CD4-positive, alpha-beta T cell treated with Interleukin-15 for 4 hours (primary cell): ENCODE measurements at regions not wholly inside any gene's neighbourhood (a gene's known extent, or its start where the extent isn't known, plus 50 kb on each side); places are given as distances from the start of the nearest gene placed in this dataset.
A peak's percentile ranks its signal among the peaks of the same experiment; 100 is the strongest.

ENCODE experiments used
- DNase-seq: peaks from one replicate; pipeline ENCODE4 v3.0.0-alpha.2; 2020; ENCODE audit warnings: low spot score

- DNase-seq: no peak
Observed at GRCh38 chr13:33710924-33711323, 107.0 kb upstream of the RFC3 start.

DNA sequence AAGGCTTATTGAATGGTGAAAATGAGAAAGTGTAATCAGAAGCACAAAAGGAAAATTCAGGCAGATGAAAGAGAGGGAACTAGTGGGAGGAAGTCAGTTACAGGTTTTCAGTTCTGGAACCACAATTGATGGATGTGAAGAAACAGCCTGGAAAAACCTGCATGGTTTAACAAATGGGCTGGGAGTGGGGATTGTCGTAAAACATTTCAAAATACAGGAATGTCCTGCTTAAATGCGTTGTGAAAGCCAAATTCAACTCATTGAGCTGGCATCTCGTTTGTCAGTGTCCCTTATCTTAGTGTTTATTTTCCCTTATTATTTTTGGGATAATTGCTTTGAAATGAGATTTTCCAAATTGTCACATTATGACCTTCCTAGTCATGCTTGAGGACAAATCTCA, 106.5 kb upstream of the RFC3 start:
- no peak for DNase-seq

- no peak for DNase-seq
Observed at GRCh38 chr13:33717775-33718174, 100.2 kb upstream of the RFC3 start.

GRCh38 chr13:33721724-33722123, 96.2 kb upstream of the RFC3 start:
- DNase-seq: no peak

GRCh38 chr13:33722216-33722915, 95.6 kb upstream of the RFC3 start:
- no peak for DNase-seq

GRCh38 chr13:33723365-33723764, 94.6 kb upstream of the RFC3 start:
- no peak for DNase-seq

DNA sequence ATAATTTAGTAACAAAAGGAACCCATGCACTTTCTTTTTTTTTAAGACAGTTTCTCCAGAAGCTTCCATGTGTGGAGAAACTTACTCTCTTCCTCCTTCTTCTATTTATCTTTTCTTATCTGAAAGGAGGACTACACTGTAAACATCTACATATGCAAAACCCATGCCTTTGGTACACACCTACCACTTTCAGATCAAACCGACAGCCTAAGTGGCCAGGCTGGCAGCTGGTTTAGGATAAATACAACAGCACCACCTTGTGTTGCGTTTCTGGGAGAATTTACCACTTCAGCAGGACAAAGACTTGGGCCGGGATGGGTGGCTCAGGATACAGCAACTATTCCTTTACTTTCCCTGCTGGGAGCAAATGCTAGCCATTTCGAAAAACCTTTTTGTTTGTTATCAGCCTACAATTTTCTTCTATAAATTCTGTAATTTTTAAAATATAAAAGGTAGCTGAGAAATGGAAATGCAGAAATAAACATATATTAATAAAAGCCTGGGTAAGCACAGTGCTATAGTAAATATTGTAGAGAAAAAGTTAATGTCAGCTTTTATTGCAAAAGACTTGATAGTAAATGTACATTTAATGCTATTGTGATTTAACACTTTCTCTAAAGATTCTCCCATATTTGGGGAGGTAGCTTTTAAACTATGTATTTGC, 94.0 kb upstream of the RFC3 start:
- DNase-seq: peak; percentile 77

GRCh38 chr13:33725340-33725739, 92.6 kb upstream of the RFC3 start:
- DNase-seq: no peak

DNA sequence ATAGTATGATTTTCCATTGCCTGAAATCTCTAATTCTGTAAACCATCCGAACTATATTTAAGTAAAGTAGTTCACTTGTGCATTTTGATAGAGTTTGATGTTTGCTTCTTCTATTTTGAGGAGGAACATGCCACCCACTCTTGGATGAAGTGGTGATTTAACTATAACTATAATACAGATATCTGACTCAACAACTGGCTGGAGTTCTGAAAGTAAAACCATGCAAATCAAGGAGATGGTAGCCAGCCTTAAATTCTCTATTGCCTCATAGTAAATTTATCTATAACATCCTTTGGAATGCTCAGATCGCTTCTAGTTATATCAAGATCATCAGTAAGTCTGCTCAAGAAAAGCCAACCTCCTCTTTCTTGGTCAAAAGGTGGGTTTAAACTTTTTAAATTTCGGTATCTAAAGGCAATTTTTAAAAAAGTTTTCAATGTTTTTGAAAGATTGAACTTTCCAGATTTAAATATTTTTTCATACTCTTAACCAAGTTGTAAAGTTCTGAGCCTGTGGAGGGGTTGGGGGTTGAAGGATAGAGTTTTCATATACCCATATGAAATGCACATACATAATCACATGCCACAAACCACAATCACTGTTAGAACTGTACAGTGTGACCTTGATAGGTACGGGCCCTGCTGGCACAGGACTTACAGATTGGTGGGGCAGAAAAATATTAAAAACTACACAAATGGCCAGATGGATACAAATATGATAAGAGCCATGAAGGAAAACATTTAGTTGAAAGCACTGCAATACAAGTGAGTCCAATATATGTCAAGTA, 90.5 kb upstream of the RFC3 start:
- DNase-seq: no peak

DNA sequence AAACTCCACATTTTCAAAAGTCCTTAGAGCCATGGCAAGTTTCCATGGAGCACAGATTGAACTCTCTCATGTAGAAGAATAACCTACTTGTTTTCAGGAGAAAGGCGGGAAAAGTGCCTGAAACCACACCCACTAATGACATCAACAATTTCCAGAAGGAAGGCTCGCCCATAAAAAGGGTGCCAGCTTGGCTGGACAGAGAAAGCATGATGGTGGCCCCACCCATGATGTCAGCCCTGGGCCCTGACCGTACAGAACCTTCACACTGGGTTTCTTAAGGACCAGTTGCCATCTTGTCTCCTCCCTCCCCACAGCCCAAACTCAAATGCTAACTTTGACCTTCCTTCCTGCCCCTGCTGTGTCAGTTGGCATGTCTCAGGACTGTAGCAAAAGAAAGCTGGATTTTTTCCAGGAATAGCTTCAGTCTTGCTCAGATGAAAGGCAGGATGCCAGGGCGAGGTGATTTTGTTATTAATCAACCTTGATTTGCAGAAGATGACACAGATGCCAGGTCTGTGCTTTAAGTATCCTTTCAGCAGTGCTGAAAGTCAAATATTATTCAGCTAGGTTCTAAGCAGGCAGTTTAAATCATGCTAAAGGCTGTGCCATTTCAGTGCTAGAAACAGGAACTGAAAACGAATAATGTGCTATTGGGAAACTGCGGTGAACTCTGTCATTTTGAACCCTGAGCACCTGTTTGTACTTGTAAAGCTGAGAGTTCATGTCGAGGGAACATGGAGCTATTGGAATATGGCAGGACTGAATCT, 89.5 kb upstream of the RFC3 start:
- no peak for DNase-seq

DNA sequence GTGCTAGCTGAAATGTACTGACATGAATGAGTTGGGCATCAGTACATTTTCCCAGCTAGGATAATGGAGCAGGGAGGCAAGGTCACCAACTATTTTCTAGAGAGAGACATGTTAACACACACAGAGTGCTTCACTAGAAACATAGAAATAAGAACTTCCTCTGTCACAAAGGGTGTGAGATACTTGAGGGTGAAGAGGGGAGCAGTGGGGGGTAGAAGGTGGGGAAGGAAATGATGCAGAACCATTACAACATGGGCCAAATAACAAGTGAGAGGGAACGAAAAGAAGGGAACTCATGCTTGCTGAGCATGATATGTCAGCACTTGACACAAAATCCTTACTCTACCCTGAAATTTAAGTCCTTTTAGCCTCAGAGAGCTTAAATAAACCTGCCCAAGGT, 87.8 kb upstream of the RFC3 start:
- DNase-seq: no peak

DNA sequence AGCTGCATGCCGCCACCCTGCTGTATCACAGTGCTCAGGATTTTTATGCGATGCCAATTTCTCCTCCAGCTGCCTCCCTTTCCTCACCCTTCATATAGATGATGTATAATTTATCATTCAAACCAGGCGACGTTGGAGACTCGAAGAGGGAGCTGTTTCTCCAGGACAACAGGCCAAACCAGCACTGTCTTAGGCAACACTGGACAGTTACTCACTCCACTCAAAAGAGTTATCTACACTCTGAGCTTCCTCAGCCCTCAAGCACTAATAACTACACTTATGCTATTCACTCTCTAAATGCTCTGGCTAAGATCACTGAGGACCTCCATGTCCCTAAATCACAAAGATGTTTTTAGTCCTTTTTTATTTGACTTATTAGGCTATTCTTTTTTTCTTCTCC, 87.3 kb upstream of the RFC3 start:
- DNase-seq: no peak

GRCh38 chr13:33735276-33735675, 82.7 kb upstream of the RFC3 start:
- DNase-seq: no peak

DNA sequence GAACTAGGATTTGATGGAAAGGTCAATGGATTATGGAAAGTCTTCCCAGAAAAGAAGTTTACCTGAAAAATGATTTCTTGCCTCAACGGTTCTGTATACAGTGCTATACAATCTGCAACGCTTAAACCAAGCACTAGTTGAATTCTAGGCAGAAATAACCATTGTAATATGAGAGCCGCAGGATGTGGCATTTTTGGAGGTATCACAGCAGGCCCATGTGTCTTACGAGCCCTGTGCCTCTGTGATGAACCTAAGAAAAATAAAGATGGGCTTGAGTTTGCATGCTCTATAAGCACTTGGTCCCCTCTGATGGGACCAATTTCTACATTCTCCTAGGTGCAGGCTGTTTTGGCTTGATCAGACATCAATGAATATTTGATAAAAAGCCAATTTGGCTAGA, 78.7 kb upstream of the RFC3 start:
- DNase-seq: no peak

- DNase-seq: no peak
Observed at GRCh38 chr13:33740134-33740538, 77.8 kb upstream of the RFC3 start.

DNA sequence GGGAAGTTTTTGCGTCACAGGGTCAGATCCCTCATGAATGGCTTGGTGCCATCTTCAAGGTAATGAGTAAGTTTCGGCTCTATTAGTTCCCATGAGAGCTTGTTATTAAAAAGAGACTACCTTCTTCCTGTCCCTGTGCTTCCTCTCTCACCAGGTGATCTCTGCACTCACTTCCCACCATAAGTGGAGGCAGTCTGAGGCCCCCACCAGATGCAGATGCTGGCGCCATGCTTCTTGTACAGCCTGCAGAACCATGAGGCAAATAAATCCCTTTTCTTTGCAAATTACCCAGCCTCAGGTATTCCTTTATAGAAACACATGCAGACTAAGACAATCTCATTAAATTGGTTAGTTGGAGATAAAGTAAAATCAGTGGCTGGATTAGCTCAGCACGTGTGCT, 75.6 kb upstream of the RFC3 start:
- no peak for DNase-seq

DNA sequence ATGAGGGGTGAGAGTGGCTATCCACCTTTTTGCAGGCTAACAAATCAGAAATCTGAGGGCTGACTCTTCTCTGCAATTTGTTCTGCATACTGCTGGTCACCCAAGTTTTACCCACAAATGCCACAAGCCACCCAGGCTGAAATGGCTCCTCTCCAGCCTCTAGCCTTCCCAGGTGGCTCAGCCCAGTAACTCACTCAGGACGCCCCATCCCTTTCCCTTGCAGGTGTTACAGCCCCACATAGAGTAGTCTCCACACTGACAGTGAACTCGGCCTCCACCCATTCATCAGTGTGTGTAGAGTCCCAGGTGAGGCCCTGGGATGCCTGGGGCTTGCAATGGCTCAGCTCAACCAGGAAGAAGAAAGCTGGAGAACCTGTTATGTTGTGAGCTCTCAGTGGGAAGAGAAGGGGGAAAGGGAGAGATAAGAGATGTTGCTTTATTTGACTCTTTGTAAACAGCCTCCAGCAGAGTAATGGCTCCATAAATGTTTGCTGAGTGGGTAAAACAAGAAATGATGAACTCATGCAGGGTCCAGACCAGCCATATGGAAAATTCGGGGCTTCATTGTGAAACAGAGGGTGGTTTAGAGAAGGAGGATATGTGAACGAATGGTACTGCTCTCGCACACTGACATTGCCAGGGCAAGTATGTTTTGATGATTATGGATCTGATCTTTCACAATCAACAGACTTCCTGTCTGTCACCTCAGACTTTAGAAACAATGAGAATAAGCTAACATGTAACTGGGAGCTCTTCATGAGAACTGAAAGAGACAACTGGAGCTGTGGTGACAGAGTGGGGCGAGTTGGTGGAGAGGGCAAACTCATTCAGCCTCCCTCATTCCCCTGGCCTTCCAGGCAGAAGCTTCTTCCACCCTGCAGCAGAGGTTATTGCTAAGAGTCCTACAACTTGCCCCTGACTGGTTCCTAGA, 74.2 kb upstream of the RFC3 start:
- peak; percentile 10 for DNase-seq

DNA sequence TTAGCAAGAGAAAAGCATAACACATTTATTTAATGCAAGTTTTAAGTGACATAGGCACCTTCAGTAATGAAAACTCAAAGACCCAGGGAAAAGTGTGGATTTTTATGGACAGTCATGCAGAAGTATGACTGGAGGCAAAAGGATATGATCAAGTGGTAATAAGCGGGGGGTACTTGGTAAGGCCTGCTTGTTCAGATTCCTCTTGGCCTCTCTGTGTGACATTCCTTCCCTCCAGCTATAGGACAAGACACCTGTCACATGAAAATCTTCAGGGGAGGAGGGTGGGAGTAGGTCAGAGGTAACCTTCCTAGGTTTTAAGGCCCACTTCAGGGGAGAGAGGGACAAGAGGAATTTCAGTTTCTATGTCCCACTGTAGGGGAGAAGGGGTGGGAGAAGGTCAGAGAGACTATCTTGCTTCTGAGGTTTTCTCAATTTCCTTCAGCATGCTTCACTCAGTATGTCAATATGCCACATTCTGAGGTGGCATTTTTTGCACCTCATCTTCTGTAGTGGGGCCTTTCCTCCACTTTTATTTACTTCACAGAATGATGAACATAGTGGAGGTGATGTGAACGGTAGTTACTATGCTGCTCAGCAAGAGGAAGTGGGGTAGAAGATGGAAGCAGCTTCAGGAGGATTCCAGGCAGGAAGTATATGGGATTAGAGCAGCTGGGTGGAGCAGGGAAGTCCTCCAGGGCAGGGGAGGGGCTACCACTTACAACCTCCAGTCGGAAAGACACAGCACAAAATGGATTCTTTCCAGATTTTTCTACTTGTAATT, 73.2 kb upstream of the RFC3 start:
- no peak for DNase-seq

DNA sequence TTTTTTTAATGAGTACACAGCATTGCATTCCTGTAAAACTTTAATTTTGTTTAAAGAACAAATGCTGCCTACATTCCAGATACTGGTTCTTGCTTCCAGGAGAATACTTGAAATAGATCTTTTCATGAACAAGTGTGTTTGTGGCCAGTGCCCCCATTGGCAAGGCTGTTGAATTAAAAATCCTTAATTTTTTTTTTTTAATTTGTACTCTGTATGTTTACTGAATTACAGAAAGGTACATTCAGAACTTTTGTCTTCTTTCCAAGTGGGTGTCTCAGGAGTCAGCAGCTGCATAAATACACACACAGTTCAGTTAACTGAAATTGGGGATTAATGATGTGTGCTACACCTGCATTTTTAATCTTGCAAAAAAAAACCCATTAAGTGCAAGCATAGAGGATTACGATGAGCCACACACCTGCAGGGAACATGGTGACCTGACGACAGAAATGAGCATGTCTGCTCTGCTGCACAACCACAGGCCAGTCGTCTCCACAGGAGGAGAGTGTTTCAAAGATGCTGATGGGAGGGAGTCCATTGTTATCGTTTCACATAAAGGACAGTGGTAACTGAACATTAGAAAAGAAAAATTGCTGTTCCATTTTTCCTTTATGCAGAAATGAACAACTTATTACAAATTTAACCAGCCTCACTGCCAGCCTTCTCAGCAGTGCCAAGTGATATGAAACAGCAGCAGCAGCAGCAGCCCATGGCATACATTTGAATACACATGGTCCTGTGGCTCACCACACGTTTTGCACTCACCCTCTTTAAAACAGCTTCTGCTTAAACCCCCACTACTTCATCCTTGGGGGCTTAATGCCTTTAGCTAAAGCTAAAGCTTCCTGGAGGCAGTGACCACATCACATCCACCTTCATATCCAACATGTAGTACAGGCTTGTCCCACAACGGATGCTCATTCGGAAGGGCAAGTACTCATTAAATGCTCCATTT, 72.3 kb upstream of the RFC3 start:
- no peak for DNase-seq
